IMR-90 (cell line): ENCODE measurements at regions not wholly inside any gene's neighbourhood (a gene's known extent, or its start where the extent isn't known, plus 50 kb on each side); places are given as distances from the start of the nearest gene placed in this dataset.

Experiments used
- ATAC-seq: fragments of 200-7000 bp; cut with Tn5 transposase; 2 replicates; pipeline ENCODE4 v1.9.1; 2020; ENCODE audit warnings: low read depth, mild to moderate bottlenecking, moderate library complexity
- BruUV-seq: library from RNA; stranded (reverse); fragments of 400-500 nt; replicated peaks from 2 replicates; lab custom pipeline; 2021; lab: Mats Ljungman, UMichigan
- CTCF ChIA-PET: fragments of 300-600 bp; formaldehyde crosslinking; extraction: SDS; loops from one replicate; lab custom pipeline; 2021; ENCODE audit warnings: antibody characterized with exemption; lab: Yijun Ruan, JAX
- POLR2A ChIA-PET: fragments of 300-600 bp; sonication (Branson Sonifier 250); formaldehyde crosslinking; loops from one replicate; lab custom pipeline; 2022; ENCODE audit warnings: antibody characterized with exemption; ENCODE audit not compliant: unreplicated experiment; lab: Charles Lee
- DNase-seq: peaks from one replicate; pipeline ENCODE4 v3.0.0; 2013
- H2AFZ ChIP-seq: replicated peaks from 2 replicates; pipeline ENCODE3; 2013; ENCODE audit warnings: low read length, mild to moderate bottlenecking; ENCODE audit not compliant: poor library complexity
- H2AK5ac ChIP-seq: 2 replicates; pipeline ENCODE4 v1.6.1; 2013; ENCODE audit warnings: low read depth, low read length, inconsistent platforms
- H2AK9ac ChIP-seq: replicated peaks from 2 replicates; pipeline ENCODE3; 2013; ENCODE audit warnings: mild to moderate bottlenecking, low read depth, low read length, moderate library complexity; ENCODE audit not compliant: poor library complexity
- H2BK120ac ChIP-seq: 2 replicates; pipeline ENCODE4 v1.6.1; 2013; ENCODE audit warnings: low read depth, low read length, inconsistent platforms
- H2BK15ac ChIP-seq: 3 replicates; pipeline ENCODE4 v1.6.1; 2013; ENCODE audit warnings: low read depth, low read length, inconsistent platforms
- H2BK20ac ChIP-seq: 2 replicates; pipeline ENCODE4 v1.6.1; 2013; ENCODE audit warnings: low read depth, mild to moderate bottlenecking, inconsistent platforms, low read length, moderate library complexity
- H2BK5ac ChIP-seq: 2 replicates; pipeline ENCODE4 v1.6.1; 2013; ENCODE audit warnings: mild to moderate bottlenecking, low read depth, low read length, inconsistent platforms; ENCODE audit not compliant: poor library complexity, severe bottlenecking
- H3K14ac ChIP-seq: replicated peaks from 2 replicates; pipeline ENCODE4 v1.6.1; 2013; ENCODE audit warnings: low read depth, low read length, inconsistent platforms
- H3K18ac ChIP-seq: 2 replicates; pipeline ENCODE4 v1.6.1; 2013; ENCODE audit warnings: low read depth, low read length, control low read depth
- H3K23ac ChIP-seq: 2 replicates; pipeline ENCODE4 v1.6.1; 2013; ENCODE audit warnings: low read depth, low read length, inconsistent platforms
- H3K27ac ChIP-seq: 2 replicates; pipeline ENCODE4 v1.5.1; 2013; ENCODE audit warnings: mild to moderate bottlenecking, control low read depth, low read length; ENCODE audit not compliant: insufficient read depth
- H3K27me3 ChIP-seq: 2 replicates; pipeline ENCODE4 v1.6.1; 2013; ENCODE audit warnings: low read length; ENCODE audit not compliant: control insufficient read depth, insufficient read depth
- H3K36me3 ChIP-seq: 2 replicates; pipeline ENCODE4 v1.6.1; 2013; ENCODE audit warnings: low read length, mixed read lengths; ENCODE audit not compliant: control insufficient read depth, insufficient read depth
- H3K4ac ChIP-seq: 2 replicates; pipeline ENCODE4 v1.6.1; 2013; ENCODE audit warnings: low read depth, low read length, inconsistent platforms
- H3K4me1 ChIP-seq: 2 replicates; pipeline ENCODE4 v1.6.1; 2013; ENCODE audit warnings: low read length, mixed read lengths; ENCODE audit not compliant: control insufficient read depth, insufficient read depth
- H3K4me2 ChIP-seq: 2 replicates; pipeline ENCODE4 v1.6.1; 2013; ENCODE audit warnings: low read depth, mild to moderate bottlenecking, control low read depth, low read length, moderate library complexity
- H3K4me3 ChIP-seq: 2 replicates; pipeline ENCODE4 v1.5.1; 2013; ENCODE audit warnings: low read depth, mild to moderate bottlenecking, control low read depth, low read length, moderate library complexity; ENCODE audit not compliant: insufficient read depth
- H3K56ac ChIP-seq: 2 replicates; pipeline ENCODE4 v1.6.1; 2013; ENCODE audit warnings: low read length, inconsistent platforms; ENCODE audit not compliant: insufficient read depth; ENCODE audit errors: extremely low read depth
- H3K79me1 ChIP-seq, 2 experiments: 2 replicates each; pipeline ENCODE4 v1.6.1; 2013; ENCODE audit warnings: low read length in 2 of 2, inconsistent platforms in 1 of 2, low read depth in 1 of 2
- H3K9ac ChIP-seq: 2 replicates; pipeline ENCODE4 v1.6.1; 2013; ENCODE audit warnings: low read depth, low read length, control low read depth
- H3K9me1 ChIP-seq: 2 replicates; pipeline ENCODE4 v1.6.1; 2013; ENCODE audit warnings: low read length, inconsistent platforms; ENCODE audit not compliant: insufficient read depth
- H3K9me3 ChIP-seq: 2 replicates; pipeline ENCODE4 v1.6.1; 2013; ENCODE audit warnings: low read length; ENCODE audit not compliant: control insufficient read depth, insufficient read depth
- H4K20me1 ChIP-seq: 2 replicates; pipeline ENCODE4 v1.6.1; 2013; ENCODE audit warnings: low read length, inconsistent platforms; ENCODE audit not compliant: insufficient read depth
- H4K5ac ChIP-seq: 2 replicates; pipeline ENCODE4 v1.6.1; 2013; ENCODE audit warnings: mild to moderate bottlenecking, low read depth, low read length, control low read depth
- H4K8ac ChIP-seq, 2 experiments: 2 replicates each; pipeline ENCODE4 v1.6.1; 2013; ENCODE audit warnings: low read depth in 2 of 2, low read length in 2 of 2, control low read depth in 1 of 2, inconsistent platforms in 1 of 2
- H4K91ac ChIP-seq: 2 replicates; pipeline ENCODE4 v1.6.1; 2013; ENCODE audit warnings: low read depth, low read length, inconsistent platforms; ENCODE audit not compliant: insufficient read depth
- BHLHE40 ChIP-seq: fragments of 150-350 bp; IDR thresholded peaks from 2 replicates; pipeline ENCODE4 v1.6.1; 2016; ENCODE audit warnings: mild to moderate bottlenecking, low read depth, low read length
- ELK1 ChIP-seq: fragments of 150-350 bp; IDR thresholded peaks from 2 replicates; pipeline ENCODE4 v1.6.1; 2016; ENCODE audit warnings: low read depth, mild to moderate bottlenecking, low read length, moderate library complexity, borderline replicate concordance
- MAFK ChIP-seq: IDR thresholded peaks from 2 replicates; pipeline ENCODE4 v1.6.1; 2012; ENCODE audit warnings: low read depth, low read length, improper control_type of control experiment
- RAD21 ChIP-seq: IDR thresholded peaks from 2 replicates; pipeline ENCODE4 v1.6.1; 2012; ENCODE audit warnings: low read length, improper control_type of control experiment
- RCOR1 ChIP-seq: IDR thresholded peaks from 2 replicates; pipeline ENCODE4 v1.6.1; 2012; ENCODE audit warnings: mild to moderate bottlenecking, low read length, improper control_type of control experiment; ENCODE audit not compliant: insufficient replicate concordance
- WGBS, 2 experiments: methylation state at CpG; one replicate each; pipeline versions ENCODE4 v1.1.5 to v1.1.7; 2013; ENCODE audit warnings: missing lambda C conversion rate in 2 of 2; ENCODE audit not compliant: insufficient read length in 1 of 2; ENCODE audit errors: extremely low coverage in 2 of 2; 5-methylcytosine and 5-hydroxymethylcytosine counted together
- dilution Hi-C: fragments of 300-500 bp; cut with HindIII; formaldehyde crosslinking; loops from one replicate; pipeline ENCODE4 v1.14.3; 2018; ENCODE audit warnings: low sequenced_read_pairs; ENCODE audit not compliant: unreplicated experiment
- in situ Hi-C: fragments of 300-500 bp; cut with MboI; formaldehyde crosslinking; loops from 3 replicates; pipeline ENCODE4 v1.14.3; 2019; ENCODE audit warnings: low sequenced_read_pairs, inconsistent platforms, mixed read lengths
- intact Hi-C: fragments of 100-400 bp; cut with micrococcal nuclease; formaldehyde crosslinking; loops from 2 replicates; pipeline ENCODE4 v1.10.0; 2022

- no peak overlapping the region for H4K91ac ChIP-seq
- no peak for TF ChIP-seq RCOR1
- no peak for TF ChIP-seq MAFK
- TF ChIP-seq BHLHE40: no peak
- TF ChIP-seq ELK1: no peak
- no peak for TF ChIP-seq RAD21
- intact Hi-C loops: no loop called here
- H3K23ac ChIP-seq: no peak overlapping the region
- H3K36me3 ChIP-seq: no peaks in the 10 kb centered on the region
- ChIA-PET CTCF (no interaction called here), POLR2A (no interaction called here)
- ATAC-seq (no peak), DNase-seq (no peak)
- H2BK5ac ChIP-seq: no peak overlapping the region
- H3K79me1 ChIP-seq: no peaks in the 10 kb centered on the region
- no peaks in the 10 kb centered on the region for H3K9me1 ChIP-seq
- no peak overlapping the region for H2AFZ ChIP-seq
- no peaks in the 10 kb centered on the region for H3K27me3 ChIP-seq
- H2BK15ac ChIP-seq: no peak overlapping the region
- in situ Hi-C loops: no loop called here
- H4K20me1 ChIP-seq: no peaks in the 10 kb centered on the region
- dilution Hi-C loops: no loop called here
- H3K18ac ChIP-seq: no peak overlapping the region
- H3K56ac ChIP-seq: no peak overlapping the region
- BruUV-seq: no TSS peak
- H3K4me2 ChIP-seq: no peak overlapping the region
- no peaks in the 10 kb centered on the region for H3K9me3 ChIP-seq
- H2BK20ac ChIP-seq: no peak overlapping the region
- no peak overlapping the region for H2AK9ac ChIP-seq
- no peak overlapping the region for H3K9ac ChIP-seq
- no peak overlapping the region for H4K8ac ChIP-seq
- no peak overlapping the region for H4K5ac ChIP-seq
- H3K4me3 ChIP-seq: no peak overlapping the region
- H3K4me1 ChIP-seq: no peaks in the 10 kb centered on the region
- no peak overlapping the region for H2AK5ac ChIP-seq
- WGBS, 2 experiments: no CpG with 5 or more reads among the region's 4 CpGs
- H3K27ac ChIP-seq: no peak overlapping the region
- H3K4ac ChIP-seq: no peak overlapping the region
- no peak overlapping the region for H2BK120ac ChIP-seq
- H3K14ac ChIP-seq: no peak overlapping the region
Measured at GRCh38 chr3:111385971-111386495, 156.0 kb upstream of the CD96 start.
